ENCODE measurements at regions not wholly inside any gene's neighbourhood (a gene's known extent, or its start where the extent isn't known, plus 50 kb on each side); places are given as distances from the start of the nearest gene placed in this dataset.

DNA sequence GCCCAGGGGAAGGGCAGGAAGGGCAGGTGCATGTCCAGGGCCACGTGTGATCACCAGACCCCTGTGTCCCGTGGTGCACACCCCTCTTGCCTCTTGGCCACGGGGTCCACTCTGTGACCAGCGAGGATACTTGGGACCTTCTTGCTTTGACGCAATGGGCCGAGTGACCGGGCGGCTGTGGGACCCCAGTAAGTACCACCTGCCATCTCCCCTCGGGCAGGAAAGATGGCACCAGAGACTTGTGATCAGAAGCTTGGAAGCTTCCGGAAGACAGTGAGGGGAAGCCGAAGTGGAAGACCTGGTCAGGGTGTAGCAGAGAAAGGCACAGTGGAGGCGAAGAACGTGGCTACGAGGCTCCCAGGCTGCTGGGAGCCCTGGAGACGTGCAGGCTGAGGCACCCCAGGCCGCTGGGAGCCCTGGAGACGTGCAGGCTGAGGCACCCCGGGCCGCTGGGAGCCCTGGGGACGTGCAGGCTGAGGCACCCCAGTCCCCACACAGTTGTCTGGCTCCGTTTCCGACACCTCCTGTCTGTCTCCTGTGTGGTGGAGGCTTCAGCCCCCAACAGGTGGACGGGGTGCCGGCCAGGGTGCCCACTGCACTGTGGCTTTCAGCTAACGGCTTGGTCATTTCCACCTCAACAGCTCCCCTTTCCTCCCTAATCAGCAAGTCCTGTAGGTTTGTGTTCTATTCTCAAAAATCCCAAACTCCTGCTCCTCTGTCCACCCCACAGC lies 663.5 kb downstream of the BRD1 start:
- DNase-seq (ENCODE audit: low read depth in 2 of 2) = no peak

DNA sequence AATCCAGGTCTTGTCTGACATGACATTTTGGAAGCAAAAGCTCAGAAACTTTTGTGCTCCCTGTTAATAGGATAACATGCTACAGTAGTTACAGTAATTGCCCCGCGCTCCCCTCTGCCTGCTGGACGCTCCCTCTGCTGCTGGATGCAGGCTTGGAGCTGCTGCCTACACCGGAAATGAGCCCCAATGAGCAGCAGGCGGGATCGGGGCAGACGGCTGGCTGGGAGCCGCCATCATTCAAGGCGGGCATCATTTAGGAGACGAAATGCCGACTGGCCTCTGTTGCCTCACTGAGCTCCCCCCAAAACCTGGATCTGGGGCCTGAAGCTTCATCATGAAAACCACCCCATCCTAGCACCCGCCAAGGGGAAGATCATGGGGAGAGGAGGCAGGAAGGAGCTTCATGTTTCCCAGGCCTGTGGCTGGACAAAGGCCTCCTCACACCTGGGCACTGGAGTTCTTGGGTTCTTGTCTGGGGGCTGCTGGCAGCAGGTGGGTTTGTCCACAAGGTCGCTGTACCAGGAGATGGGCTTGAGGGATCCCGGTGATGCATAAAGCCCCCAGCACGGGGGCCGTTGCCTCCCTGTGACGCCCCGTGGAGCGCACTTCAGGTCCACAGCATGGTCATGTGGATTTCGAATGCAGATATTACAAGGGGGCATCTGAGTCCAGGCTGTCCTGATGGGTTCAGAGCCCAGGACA lies 664.3 kb downstream of the BRD1 start:
- no peak for DNase-seq (ENCODE audit: low read depth in 2 of 2)

DNA sequence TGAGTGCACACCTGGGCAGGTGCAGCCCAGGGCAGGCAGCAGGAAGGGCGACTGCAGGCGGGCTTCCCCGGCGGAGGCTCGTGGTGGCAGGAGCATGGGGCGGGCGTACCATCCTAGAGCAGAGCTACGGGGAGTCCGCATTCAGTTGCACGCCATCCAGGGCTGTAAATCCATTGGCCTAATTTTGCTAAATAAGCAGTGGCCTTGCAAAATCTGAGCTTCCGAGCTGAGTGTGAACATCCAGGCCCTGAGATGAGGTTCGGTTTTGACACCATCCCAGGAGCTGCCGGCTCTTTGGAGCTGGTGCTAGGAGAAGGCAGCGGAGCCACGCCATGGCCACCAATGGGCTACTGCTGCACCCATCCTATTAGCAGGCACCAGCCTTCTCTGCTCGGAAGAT lies 664.8 kb downstream of the BRD1 start:
- DNase-seq (ENCODE audit: low read depth in 2 of 2) = no peak

DNA sequence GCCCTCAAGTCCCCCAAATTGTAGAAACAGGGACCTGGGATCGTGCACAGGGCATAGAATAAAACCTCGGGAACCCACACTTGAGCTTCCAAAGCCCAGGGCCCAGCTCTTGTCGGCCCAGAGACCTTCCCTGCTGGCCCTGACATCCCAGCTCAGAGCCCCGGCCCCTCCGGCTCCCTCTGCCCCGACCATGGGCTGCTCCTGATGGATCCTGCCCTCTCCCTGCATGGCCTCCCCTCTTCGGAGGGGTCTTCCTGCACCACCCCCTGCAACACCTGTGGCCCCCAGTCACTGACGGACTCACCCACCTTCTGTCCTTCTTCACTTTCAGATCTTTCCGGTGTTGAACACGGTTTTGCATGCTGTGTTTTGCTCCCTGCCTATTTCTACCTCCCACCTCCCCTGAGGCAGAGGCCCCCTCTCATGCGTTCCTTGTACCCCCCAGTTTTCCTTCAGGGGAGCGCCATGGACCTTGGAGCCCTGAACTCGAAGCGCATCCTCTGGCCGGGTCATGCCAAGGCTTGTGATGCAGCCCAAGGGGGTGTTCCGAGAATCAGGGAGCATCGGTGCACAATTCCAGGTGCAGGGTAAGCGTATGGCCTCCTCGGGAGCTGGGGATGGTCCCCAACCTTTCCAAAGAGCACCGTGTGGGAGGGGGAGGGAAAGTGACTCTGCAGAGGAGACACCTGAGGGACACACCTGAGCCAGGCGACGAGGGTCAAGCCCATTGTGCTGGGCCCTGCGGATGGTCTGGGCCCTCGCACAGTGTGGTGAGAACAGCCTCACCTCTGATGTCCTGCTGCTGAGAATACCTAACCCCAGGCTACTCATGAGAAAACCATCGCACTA lies 666.4 kb downstream of the BRD1 start:
- no peak for DNase-seq (ENCODE audit: low read depth in 2 of 2)

DNA sequence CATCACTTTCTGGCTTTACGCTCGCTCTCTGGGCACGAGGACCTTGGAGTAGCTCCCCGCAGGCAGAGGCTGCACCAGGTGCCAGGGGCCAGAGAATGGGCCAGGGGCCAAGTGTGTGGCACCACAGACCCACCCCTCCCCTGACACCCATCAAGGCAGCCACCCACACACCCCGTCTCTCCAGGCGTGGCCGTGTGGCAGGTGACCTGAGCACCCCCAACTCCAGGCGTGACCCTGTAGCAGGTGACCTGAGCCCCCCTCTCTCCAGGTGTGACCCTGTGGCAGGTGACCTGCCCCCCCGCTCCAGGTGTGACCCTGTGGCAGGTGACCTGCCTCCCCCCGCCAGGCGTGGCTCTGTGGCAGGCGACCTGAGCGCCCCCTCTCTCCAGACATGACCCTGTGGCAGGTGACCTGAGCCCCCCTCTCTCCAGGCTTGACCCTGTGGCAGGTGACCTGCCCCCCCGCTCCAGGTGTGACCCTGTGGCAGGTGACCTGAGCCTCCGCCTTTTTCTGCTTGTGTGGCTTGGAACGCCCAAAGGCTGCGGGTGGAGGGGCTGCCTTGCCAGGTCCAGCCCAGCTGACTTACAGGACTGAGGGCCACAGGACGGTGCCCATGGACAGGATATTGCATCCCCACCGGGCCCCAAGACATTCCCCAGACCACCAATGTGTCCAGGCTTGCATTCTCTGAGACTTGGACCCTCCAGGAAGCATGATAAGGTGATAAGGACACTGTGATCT lies 667.2 kb downstream of the BRD1 start:
- no peak for DNase-seq (ENCODE audit: low read depth in 2 of 2)

DNA sequence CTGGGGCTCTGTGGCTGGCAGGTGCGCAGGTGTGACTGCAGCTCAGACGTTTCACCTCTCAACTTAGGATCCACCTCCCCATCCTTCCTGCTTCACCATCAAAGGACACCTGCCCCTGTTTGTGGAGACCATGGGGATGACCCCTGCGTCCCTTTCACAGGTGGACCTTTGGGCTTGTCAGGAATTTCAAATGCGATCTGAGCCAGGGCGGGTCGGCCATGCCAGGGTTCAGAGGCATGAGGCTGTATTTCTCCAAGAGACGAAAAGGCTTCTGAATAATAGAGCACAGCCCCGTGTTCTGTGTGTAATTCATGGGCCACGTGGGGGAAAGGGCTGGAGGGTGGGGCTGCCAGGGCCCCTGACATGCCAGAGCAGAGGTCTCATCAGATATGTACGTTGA lies 668.0 kb downstream of the BRD1 start:
- DNase-seq (ENCODE audit: low read depth in 2 of 2) = no peak

DNA sequence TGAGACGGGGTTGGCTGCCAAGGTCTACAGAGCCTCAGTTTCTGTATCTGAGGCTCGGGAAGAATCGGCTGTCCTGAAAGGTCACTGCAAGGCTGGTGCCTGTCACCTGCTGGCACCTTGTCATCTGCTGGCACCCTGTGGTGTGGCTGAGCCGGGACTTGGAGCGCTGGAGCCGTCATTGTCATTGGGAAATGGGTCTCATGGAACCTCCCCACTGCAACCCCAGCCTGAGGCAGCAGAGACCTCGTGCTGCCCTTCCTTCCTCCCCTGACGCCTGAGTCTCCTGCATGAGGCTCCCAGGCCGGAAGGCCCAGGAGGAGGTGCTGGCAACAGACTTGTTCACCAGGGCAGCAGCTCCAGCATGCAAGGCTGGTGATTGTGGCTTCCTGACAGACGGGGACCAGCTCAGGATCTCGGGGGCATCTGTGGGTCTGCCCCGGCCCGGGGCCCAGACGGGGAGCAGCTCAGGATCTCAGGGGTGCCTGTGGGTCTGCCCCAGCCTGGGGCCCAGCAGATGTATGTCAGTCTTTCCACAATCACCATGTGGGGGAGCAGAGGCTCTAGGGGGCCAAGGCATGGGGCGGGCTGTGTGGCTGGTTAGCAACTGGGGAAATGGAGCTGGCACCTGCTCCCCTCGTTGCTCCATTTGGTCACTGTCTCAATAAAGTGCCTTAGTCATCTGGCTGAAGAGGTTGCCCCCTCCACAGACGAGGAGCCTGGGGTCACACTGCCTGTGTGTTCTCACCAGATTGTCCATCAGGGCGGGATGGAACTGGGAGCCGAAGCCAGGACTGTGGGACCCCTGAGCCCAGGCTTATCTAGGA lies 668.7 kb downstream of the BRD1 start:
- DNase-seq (ENCODE audit: low read depth in 2 of 2) = no peak

DNA sequence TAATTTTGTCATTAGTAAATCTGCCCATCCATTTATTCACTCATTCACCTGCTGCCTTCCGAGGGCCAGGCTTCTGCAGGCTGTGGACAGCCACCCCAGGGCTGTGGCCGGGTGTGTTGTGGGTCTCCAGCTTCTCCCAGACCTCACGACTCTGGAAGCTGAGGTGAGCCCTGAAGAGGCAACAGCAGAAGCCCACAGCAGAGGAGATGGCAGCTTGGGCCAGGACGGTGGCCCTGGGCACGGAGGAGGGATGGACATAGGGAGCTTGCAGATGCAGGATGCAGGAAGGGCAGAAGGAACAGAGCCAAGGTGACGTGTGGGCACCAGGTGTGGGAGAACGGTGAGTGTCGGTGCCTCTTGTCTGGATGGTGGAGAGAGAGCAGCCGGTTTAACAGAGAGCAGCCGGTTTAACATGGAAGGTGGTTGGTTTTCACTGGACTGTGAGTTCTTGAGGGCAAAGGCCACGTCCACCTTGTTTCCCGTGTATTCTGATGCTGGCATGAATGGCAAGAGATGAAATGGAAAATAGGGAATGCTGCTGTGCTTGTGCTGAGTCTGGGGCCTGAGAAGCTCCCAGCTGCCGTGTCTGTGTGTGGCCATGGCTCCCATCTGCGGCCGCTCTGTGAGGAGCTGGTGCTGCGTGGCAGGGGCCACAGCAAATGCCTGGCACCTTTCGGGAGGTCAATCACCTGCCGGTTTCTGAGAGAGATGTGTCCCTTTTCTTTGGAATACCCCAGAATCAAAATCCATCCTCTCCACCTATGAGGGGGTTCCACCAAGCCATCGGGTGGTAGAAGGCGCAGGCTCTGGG lies 669.9 kb downstream of the BRD1 start:
- DNase-seq (ENCODE audit: low read depth in 2 of 2) = no peak

DNA sequence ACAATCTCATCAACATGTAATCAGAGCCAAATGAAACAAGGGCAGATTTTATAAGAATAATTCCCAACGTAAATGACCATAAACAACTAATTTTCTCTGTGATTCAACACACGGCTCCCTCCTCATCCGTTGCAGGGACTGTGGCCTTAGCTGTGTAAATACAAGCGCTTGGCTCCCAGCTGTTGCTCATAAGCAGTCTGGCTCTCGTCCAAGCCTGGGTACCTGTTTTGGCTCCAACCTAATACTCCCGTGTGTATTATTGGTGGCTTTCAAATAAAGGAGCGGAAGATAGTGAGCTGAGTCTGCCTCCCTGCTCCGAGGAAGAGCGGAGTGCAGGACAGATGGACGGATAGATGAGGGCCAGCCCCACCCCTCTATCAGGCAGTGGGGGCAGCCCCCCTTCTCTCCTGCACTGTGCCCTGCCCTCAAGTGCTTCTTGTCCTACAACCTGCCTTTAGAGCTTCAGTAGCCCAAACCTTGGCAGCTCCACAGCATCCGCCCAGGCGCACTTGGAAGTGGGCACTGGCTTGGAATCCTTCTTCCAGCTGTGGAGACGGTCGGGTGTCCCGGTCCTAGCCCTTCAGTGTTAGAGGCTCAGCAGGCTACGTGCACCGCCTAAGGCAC lies 670.9 kb downstream of the BRD1 start:
- no peak for DNase-seq (ENCODE audit: low read depth in 2 of 2)

DNA sequence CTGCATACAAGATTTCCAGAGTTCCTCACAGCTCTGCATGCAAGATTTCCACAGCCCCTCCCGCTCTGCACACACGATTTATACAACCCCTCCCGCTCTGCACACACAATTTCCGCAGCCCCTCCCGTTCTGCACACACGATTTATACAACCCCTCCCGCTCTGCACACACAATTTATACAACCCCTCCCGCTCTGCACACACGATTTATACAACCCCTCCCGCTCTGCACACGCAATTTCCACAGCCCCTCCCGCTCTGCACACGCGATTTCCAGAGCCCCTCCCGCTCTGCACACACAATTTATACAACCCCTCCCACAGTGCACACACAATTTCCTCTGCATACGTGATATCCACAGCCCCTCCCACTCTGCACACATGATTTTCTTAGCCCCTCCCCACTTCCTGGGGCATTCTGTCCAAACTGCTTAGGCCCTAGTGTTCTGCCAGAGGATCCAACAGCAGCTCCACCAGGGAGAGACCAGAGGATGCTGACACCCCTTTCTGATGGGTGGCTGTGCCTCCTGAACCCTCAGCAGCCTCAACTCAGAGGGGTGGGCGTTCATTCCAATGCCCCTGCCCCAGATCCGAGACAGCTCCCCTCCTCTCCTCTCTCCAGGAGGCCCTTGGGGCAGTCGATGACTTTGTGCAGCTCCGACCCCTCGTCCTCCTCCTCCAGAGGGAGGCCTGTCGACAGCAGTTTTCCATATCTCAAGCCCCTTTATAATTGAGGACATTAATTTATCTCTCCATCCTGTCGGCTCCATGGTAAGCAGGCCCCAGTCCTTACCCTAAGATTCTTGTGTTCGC lies 671.7 kb downstream of the BRD1 start:
- DNase-seq (ENCODE audit: low read depth in 2 of 2) = no peak

DNA sequence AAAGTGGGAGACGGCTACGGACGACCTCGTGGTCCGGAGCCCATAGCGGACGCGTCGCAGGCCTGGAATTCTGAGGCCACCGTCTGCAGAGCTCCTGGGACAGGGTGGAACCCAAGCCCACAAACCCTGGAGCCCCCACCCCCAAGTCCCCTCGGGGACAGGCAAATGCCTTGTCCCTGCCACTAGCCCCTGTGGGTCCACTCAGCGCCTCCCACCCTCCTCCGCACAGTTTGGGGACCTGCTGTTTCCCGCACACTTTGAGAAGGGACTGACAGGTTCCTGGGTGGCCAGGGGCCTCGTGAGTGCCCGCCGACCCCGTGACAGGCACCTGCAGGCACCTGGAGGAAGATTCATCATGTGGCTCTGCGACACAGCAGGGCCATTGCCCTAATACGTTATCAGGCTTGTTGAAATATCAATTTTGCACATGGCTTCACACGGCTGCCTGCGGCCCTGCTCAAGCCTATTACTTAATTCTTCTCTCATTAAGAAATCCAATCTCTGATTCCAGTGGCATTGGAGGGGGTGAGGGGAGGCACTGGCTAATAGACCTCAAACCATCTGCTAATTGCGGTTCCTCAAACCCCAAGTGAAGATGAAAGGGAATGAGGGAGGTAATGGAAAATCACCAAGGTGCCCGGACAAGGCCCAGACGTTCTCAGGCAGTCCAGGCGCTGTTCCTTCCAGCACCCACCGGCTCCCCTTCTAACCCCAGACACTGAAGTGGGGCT lies 672.5 kb downstream of the BRD1 start:
- no peak for DNase-seq (ENCODE audit: low read depth in 2 of 2)

DNA sequence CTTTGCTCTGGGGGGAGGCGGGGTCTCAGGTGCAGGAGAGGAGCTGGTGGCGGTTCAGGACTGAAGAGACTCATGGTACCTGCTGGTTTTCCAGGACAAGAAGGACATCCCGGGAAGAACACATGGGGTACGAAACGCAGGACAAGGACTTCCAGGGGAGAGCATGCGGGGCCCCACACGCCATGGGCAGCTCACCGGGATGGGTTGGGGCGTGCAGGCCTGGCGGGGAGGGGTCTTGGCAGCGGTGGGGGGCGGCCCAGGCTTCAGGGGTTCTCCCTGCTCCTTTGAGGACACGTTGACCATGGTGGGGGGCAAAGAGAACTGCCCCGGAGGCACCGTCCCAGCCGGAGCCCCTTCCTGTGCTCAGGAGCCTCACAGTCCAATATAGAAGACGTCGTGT lies 673.2 kb downstream of the BRD1 start:
- no peak for DNase-seq (ENCODE audit: low read depth in 2 of 2)

DNA sequence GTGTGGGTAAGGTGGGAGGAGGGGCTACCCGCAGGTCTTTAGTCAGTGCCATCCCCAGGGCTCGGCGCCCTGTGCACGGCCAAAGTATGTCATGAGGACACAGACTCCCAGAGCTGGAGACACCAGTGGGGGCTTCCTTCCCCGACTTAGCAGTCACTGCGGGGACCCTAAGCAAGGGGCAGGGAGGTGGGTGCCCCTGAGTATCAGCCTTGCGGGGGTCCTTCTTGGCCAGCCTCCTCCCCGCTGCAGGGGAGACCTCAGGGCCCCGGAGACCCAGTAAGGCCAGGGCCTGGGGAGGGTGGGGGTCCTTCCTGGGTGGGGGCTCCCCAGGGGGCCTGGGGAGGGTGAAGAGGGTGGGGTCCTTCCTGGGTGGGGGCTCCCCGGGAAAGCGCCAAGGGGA lies 673.8 kb downstream of the BRD1 start:
- DNase-seq (ENCODE audit: low read depth in 2 of 2) = no peak

DNA sequence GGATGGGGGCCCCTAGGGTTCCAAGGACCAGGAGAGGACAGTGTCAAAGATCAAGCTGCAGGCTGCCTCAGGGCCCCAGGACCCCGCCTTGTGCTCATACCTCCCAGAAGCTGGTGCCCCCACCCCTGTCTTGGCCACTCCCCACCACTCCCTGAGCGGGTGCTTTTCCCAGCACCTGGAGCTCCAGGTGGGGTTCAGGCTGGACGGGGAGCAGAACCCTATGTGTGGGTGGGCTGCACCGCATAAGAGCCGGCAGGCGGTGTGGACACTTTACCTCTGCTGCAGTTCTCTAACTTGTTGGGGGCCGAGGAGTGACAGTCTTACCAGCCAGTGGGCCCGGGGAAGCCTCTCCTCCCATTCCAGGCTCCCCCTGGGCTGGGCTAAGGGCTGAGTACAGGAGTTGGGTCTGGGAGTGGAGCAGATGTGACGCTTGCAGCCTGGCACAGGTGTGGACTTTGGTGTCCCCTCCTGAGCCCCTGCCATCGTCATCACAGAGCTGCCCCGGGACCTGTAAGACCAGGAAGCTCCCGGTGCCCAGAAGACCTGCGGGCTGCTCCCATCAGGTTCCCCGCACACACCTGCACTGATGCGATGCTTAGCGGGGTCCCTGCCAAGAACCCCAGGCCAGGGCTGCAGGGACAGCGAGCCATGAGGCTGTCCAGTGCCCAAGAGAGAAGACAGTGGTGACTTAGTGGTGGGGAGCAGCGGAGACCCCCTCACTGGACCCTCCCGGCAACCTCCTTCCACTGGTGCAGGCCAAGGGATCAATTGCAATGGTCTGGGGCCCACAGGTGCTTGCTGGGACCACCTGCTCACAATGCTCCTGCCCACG lies 674.5 kb downstream of the BRD1 start:
- no peak for DNase-seq (ENCODE audit: low read depth in 2 of 2)

DNA sequence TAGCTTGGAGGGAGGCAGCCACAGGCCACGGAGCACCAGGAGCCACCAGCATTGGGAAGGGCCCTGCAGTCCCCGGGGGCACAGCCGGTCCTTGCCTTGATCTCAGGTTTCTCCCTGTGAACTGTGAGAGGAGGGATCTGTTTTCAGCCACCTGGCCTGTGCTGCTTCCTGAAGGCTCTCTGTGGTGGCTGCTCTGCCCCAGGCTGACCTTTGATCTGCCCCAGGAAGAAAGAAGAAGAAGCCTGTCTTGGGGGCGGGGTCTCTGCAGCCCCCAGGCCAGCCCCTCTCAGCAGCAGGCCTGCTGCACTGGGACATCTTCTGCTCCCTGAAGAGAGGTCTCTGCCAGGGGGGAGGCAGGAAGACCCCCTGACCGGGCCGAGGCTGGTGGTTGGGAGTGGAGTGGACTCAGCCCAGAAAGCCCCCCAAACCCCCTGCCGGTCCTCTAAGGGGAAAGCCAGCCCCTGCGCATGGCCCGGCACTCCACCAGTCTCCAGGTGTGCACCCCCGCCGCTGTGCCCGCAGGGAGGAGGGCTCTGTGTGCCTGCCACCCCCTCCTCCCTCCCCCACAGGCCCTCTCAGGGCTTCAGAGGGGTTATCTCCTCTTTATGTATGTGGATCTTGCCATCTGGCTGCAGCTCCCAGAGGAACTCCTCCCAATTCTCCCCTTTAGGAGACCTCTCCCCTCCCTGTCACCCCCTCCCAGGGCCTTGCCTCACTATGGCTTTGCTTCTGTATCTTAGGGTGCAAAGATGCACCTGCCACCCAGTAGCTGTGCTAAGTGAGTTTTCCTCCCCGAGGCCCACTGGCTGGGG lies 675.3 kb downstream of the BRD1 start:
- DNase-seq (ENCODE audit: low read depth in 2 of 2) = no peak

Data from dermis microvascular lymphatic vessel endothelial cell (primary cell).